ENCODE measurements at regions not wholly inside any gene's neighbourhood (a gene's known extent, or its start where the extent isn't known, plus 50 kb on each side); places are given as distances from the start of the nearest gene placed in this dataset.
A peak's percentile ranks its signal among the peaks of the same experiment; 100 is the strongest.

GRCh38 chr18:55768255-55768654 is 180.3 kb upstream of the TCF4 start:
- no peaks in the 10 kb centered on the region for H4K20me1 ChIP-seq (ENCODE audit: control insufficient read depth, insufficient read depth, low read depth, low read length)
- no peak overlapping the region for H3K4me2 ChIP-seq (ENCODE audit: low read length)
- H3F3A ChIP-seq (ENCODE audit: control insufficient read depth, insufficient read depth) = no peaks in the 10 kb centered on the region
- H3K27me3 ChIP-seq (ENCODE audit: control insufficient read depth, low read length) = no peaks in the 10 kb centered on the region
- H3K4me3 ChIP-seq (ENCODE audit: low read length) = no peak overlapping the region
- H3K9me2 ChIP-seq (replicated peaks; ENCODE audit: control insufficient read depth, low read length) = no peaks in the 10 kb centered on the region
- H3K27ac ChIP-seq (ENCODE audit: low read depth, low read length) = no peak overlapping the region
- TF ChIP-seq EZH2phosphoT487 (IDR thresholded peaks at IDR 0.05; ENCODE audit: borderline replicate concordance, low read length) = no peak
- TF ChIP-seq, protein P1, sequence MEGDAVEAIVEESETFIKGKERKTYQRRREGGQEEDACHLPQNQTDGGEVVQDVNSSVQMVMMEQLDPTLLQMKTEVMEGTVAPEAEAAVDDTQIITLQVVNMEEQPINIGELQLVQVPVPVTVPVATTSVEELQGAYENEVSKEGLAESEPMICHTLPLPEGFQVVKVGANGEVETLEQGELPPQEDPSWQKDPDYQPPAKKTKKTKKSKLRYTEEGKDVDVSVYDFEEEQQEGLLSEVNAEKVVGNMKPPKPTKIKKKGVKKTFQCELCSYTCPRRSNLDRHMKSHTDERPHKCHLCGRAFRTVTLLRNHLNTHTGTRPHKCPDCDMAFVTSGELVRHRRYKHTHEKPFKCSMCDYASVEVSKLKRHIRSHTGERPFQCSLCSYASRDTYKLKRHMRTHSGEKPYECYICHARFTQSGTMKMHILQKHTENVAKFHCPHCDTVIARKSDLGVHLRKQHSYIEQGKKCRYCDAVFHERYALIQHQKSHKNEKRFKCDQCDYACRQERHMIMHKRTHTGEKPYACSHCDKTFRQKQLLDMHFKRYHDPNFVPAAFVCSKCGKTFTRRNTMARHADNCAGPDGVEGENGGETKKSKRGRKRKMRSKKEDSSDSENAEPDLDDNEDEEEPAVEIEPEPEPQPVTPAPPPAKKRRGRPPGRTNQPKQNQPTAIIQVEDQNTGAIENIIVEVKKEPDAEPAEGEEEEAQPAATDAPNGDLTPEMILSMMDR (IDR thresholded peaks at IDR 0.05; ENCODE audit: low read depth, low read length, poor library complexity, severe bottlenecking) = no peak
- H3K36me3 ChIP-seq (ENCODE audit: control insufficient read depth, low read length) = no peaks in the 10 kb centered on the region
- H3K9me3 ChIP-seq (ENCODE audit: control insufficient read depth, insufficient read depth, low read length) = no peaks in the 10 kb centered on the region
- peaks cover 12% of the 10 kb centered on the region for H3K4me1 ChIP-seq (ENCODE audit: control insufficient read depth, low read length)
- no peaks in the 10 kb centered on the region for H3K79me2 ChIP-seq (ENCODE audit: control insufficient read depth, low read length)

- no peaks in the 10 kb centered on the region for H3F3A ChIP-seq (ENCODE audit: control insufficient read depth, insufficient read depth)
- no peak overlapping the region for H3K4me3 ChIP-seq (ENCODE audit: low read length)
- no peaks in the 10 kb centered on the region for H3K27me3 ChIP-seq (ENCODE audit: control insufficient read depth, low read length)
- H3K9me2 ChIP-seq (replicated peaks; ENCODE audit: control insufficient read depth, low read length) = no peaks in the 10 kb centered on the region
- H3K79me2 ChIP-seq (ENCODE audit: control insufficient read depth, low read length) = no peaks in the 10 kb centered on the region
- no peaks in the 10 kb centered on the region for H3K9me3 ChIP-seq (ENCODE audit: control insufficient read depth, insufficient read depth, low read length)
- no peaks in the 10 kb centered on the region for H4K20me1 ChIP-seq (ENCODE audit: control insufficient read depth, insufficient read depth, low read depth, low read length)
- TF ChIP-seq EZH2phosphoT487 (IDR thresholded peaks at IDR 0.05; ENCODE audit: borderline replicate concordance, low read length) = no peak
- TF ChIP-seq, protein P1 (IDR thresholded peaks at IDR 0.05; ENCODE audit: low read depth, low read length, poor library complexity, severe bottlenecking) = no peak
- no peak overlapping the region for H3K4me2 ChIP-seq (ENCODE audit: low read length)
- no peak overlapping the region for H3K27ac ChIP-seq (ENCODE audit: low read depth, low read length)
- H3K4me1 ChIP-seq (ENCODE audit: control insufficient read depth, low read length) = peaks cover 23% of the 10 kb centered on the region
- H3K36me3 ChIP-seq (ENCODE audit: control insufficient read depth, low read length) = no peaks in the 10 kb centered on the region
Observed at GRCh38 chr18:55764386-55764785, 176.4 kb upstream of the TCF4 start.

DNA sequence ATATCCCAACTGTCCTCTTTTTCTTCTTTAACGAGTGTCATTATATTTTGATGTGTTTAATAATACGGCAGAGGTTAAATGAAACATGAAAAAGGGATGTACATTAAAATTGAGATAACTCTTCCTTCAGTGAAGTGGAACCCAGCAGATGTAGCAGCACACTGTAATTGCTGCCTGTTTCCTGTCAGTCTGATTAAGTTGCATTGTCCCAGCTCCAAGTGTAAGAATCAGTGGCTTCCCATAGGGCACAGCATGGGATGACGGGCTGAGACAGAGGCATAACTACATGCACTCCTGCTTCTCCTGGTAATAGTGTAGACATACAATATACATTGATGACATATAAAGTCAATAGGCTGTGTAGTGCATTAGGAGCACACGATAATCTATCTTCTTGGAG is 175.8 kb upstream of the TCF4 start:
- Histone ChIP-seq H3K79me2 (ENCODE audit: control insufficient read depth, low read length) (no peaks in the 10 kb centered on the region), H3K27ac (ENCODE audit: low read depth, low read length) (0 out of 2 replicates have a peak overlapping the region, but pooled peaks have one; percentile 14), H3K27me3 (ENCODE audit: control insufficient read depth, low read length) (no peaks in the 10 kb centered on the region), H3K4me3 (ENCODE audit: low read length) (0 out of 2 replicates have a peak overlapping the region, but pooled peaks have one; percentile 5), H3K9me3 (ENCODE audit: control insufficient read depth, insufficient read depth, low read length) (no peaks in the 10 kb centered on the region), H3K36me3 (ENCODE audit: control insufficient read depth, low read length) (no peaks in the 10 kb centered on the region), H4K20me1 (ENCODE audit: control insufficient read depth, insufficient read depth, low read depth, low read length) (no peaks in the 10 kb centered on the region), H3K4me2 (ENCODE audit: low read length) (peak overlapping the region; percentile 37), H3F3A (ENCODE audit: control insufficient read depth, insufficient read depth) (no peaks in the 10 kb centered on the region), H3K9me2 (replicated peaks; ENCODE audit: control insufficient read depth, low read length) (no peaks in the 10 kb centered on the region), H3K4me1 (ENCODE audit: control insufficient read depth, low read length) (peaks cover 27% of the 10 kb centered on the region)
- TF ChIP-seq, protein P1 (IDR thresholded peaks at IDR 0.05; ENCODE audit: low read depth, low read length, poor library complexity, severe bottlenecking) = no peak
- TF ChIP-seq EZH2phosphoT487 (IDR thresholded peaks at IDR 0.05; ENCODE audit: borderline replicate concordance, low read length) = no peak
